GM18858 (cell line): ENCODE measurements at regions not wholly inside any gene's neighbourhood (a gene's known extent, or its start where the extent isn't known, plus 50 kb on each side); places are given as distances from the start of the nearest gene placed in this dataset.
"Not testable (repeated sequence)": the region's sequence is repeated elsewhere in the genome, so short reads cannot be mapped to it uniquely, and the experiment has no call there.

ENCODE experiments used
- ATAC-seq: cut with Tn5 transposase; IDR thresholded peaks from one replicate; pipeline ENCODE4 v1.9.1; 2021; ENCODE audit not compliant: unreplicated experiment

- ATAC-seq = no peak
Measured at GRCh38 chr1:70490153-70490552, 79.1 kb downstream of the CTH start.

DNA sequence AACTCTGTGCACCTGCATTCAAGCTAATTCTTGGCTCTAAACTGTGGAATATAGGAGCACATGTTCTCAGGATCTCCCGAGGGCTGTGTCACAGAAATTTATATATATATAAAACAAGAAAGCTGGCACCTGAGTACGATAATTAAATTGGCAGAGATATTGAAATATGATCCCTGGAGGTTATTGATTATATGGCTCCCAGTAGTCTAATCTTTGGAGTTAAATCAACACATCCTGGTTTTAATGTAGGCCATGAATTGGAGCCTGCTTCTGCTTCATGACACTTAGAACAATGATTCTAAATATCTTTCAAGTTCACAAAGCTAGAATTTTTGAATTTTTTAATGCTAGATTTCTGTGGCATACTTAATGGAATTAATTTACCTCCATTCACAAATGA lies 84.3 kb downstream of the CTH start:
- no peak for ATAC-seq

DNA sequence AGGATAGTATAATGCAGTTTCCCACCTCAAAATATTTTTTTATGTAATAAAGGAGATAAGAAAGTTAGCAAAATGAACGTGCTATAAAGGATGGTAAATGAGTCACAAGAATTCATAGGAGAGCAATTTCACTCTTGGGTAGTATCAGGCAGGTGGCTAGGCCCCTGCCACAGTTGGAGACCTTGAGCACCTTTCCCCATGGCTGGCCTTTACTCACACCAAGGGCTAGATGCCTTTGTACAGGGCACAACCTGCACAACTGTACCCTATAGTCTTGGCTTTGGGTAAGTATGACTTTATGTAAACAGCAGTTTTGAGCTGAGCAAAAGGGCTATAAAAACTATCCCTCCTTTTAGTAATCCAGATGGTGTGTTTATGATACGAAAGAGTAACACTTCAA lies 85.1 kb downstream of the CTH start:
- ATAC-seq = no peak

GRCh38 chr1:70497152-70497551 lies 86.1 kb downstream of the CTH start:
- no peak for ATAC-seq

DNA sequence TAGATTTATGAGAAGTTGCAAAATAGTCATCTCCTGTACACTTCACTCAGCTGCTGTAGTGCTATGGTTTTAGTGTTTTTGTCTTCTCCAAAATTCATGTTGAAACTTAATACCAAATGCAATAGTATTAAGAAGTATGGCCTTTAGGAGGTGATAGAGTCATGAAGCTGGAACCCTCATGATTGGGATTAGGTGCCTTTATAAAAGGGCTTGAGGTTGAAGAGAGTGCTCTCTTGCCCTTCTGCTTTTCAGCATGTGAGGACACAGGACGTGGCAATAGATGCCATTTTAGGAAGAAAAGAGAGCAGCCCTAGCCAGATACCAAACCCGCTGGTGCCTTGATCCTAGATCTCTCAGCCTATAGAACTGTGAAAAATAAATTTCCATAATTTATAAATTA lies 87.6 kb downstream of the CTH start:
- no peak for ATAC-seq

DNA sequence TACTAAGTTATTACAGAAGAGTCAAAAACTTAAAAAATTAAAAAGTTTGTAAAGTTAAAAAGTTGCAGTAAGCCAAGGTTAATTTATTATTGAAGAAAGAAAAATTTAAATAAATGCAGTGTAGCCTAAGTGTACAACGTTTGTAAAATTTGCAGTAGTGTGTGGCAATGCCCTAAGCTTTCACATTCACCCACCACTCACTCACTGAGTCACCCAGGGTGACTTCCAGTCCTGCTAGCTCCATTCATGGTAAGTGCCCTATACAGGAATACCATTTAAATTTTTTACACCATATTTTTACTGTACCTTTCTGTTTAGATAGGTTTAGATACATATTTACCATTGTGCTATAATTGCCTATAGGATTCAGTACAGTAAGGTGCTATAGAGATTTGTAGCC lies 88.6 kb downstream of the CTH start:
- ATAC-seq = no peak

DNA sequence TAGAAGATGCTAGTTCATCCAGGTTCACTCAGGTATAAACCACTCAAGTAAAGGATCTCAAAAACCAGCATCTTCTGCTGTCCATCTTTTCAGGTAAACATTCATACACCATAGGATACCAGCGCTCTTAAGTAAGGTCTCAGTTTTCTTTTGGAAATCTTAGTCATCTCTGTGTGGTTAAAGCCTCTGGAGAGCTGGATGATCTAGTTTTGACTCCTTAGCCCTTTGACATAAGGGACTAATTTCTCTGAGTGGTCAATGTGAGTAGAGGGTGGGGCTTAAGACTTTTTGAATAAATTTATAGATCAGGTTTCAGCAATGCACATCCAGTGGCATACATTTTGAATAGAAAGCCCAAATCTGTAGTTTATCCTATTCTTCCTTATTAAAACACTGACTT lies 92.3 kb downstream of the CTH start:
- ATAC-seq = no peak

- ATAC-seq = peak; percentile 97
Measured at GRCh38 chr1:70504176-70504820, 93.2 kb downstream of the CTH start.

- ATAC-seq = peak; percentile 19
Measured at GRCh38 chr1:70504821-70505193, 93.7 kb downstream of the CTH start.

GRCh38 chr1:70507991-70508390 lies 96.9 kb downstream of the CTH start:
- not testable (repeated sequence) for ATAC-seq

GRCh38 chr1:70509996-70510876 lies 99.2 kb downstream of the CTH start:
- ATAC-seq = peak; percentile 91

DNA sequence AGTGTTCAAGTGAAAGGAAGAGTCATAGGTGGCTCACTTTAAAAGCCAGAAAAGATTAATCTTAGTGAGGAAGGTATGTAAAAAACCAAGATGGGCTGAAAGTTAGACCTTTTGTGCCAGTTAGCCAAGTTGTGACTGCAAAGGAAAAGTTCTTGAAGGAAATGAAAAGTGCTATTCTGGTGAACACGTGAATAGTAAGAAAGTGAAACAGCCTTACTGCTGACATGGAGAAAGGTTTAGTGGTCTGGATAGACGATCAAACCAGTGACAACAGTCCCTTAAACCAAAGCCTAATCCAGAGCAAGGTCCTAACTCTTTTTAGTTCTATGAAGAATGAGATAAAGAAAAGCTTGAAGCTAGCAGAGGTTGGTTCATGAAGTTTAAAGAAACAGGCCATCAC lies 106.4 kb downstream of the CTH start:
- peak; percentile 74 for ATAC-seq

DNA sequence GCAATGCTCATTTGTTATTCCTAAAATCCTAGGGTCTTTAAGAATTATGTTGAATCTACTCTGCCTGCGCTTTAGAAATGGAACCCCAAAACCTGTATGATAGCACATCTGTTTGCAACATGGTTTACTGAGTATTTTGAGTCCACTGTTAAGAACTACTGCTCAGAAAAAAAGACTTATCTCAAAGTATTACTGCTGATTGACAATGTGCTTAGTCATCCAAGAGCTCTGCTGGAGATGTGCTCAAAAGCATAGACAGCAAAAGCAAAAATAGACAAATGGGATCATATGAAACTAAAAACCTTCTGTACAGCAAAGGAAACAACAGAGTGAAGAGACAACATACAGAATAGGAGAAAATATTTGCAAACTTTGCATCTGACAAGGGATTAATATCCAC lies 107.0 kb downstream of the CTH start:
- peak; percentile 10 for ATAC-seq

- ATAC-seq = peak; percentile 64
Measured at GRCh38 chr1:70528590-70529333, 117.7 kb downstream of the CTH start.

GRCh38 chr1:70536708-70537366 lies 125.8 kb downstream of the CTH start:
- ATAC-seq = no peak

- ATAC-seq = no peak
Measured at GRCh38 chr1:70537788-70538187, 126.7 kb downstream of the CTH start.

DNA sequence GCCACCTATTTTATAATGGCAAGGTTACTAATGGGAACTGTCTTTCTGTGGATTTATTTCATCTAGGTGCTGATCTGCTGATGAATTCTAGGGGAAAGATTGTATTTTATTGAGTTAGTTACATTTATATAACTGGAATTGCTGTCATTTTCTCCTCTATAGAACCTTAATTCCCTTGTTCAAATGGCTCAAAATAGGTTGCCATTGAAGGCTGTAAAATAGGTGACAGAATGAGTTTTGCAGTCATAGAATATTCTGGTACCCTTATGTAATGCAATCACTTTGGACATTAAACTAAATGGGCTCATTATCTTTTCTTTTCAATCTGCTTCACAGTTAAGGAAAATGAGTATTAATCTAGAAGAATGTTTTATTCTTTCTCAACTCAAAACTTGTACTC lies 131.0 kb downstream of the CTH start:
- no peak for ATAC-seq

DNA sequence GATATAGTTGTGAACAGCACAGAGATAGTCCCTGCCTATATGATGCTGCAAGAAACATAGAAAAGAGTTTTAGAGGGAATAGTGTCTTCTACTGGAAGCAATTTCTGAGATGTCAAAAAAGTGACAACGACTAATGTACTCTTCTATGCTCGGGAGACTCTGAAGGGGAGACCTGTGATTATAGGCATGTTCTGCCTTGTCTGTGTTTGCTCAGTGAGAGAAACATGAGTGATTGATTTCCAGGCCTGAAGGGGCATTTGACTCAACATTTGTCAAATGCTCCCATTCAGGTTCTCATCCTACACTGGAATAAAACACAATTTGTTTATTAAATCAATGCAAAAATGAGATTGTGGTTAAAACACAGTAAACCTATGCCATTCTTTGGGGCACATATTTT lies 131.8 kb downstream of the CTH start:
- ATAC-seq = no peak

DNA sequence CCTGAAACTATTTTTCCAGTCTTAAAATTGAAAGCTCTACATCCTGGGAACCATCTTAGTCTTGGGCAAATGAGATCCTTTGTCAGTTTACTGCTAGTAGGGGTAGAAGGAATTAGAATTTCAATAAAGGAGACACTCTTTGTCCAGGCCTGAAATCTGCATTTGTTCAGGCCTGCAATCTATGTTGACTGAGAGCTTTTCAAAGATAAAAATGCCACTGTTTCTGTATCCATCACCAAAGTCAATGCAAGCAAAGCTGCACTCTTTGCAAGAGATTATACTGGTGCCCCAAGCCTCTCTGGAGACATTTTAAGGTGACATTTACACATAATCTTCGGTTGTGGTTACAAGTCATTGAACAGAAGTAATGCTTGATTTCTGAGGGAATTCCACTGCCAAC lies 135.7 kb downstream of the CTH start:
- ATAC-seq = no peak

- ATAC-seq = no peak
Measured at GRCh38 chr1:70552662-70553566, 141.8 kb downstream of the CTH start.
